ENCODE measurements at regions not wholly inside any gene's neighbourhood (a gene's known extent, or its start where the extent isn't known, plus 50 kb on each side); places are given as distances from the start of the nearest gene placed in this dataset.

GRCh38 chr15:25557926-25558325 lies 119.1 kb upstream of the UBE3A start:
- no peak overlapping the region for H3K27ac ChIP-seq
- no peaks in the 10 kb centered on the region for H3K36me3 ChIP-seq (ENCODE audit: insufficient read depth in 1 of 2, low read depth in 1 of 2)
- TF ChIP-seq CTCF (IDR thresholded peaks at IDR 0.05): no peak
- H3K27me3 ChIP-seq (ENCODE audit: insufficient read depth in 3 of 3, low read length in 2 of 3): no peaks in the 10 kb centered on the region
- H3K9me3 ChIP-seq: no peaks in the 10 kb centered on the region
- intact Hi-C loops (cut with DNase I): no loop called here
- H3K4me3 ChIP-seq: no peak overlapping the region
- 75 to 87% (median 82%) methylated on average over 5 of the region's 5 CpGs for WGBS, 3 donors
- ATAC-seq: no peak
- no peak for DNase-seq
- no peaks in the 10 kb centered on the region for H3K4me1 ChIP-seq

DNA sequence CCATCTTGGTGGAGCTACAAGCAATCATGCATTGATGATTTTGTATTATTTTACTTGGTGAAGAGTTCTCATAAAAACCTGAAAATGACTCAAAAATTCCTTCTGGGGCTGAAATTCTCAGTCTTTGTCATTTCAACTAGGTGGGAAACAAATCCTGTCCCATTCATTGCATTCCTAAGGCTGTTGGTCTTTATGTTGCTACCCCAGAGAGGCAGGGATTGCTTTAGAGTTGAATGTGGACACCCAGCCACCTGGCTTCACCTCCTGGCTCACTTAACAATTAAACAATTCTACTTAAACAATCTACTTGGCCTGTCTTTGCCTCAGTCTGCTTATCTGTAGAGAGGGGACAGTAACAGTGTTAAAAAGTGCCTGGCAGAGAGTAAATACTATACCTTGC lies 117.3 kb upstream of the UBE3A start:
- intact Hi-C loops (cut with DNase I): no loop called here
- Histone ChIP-seq H3K27ac (no peak overlapping the region), H3K4me1 (no peaks in the 10 kb centered on the region), H3K4me3 (no peak overlapping the region), H3K9me3 (no peaks in the 10 kb centered on the region), H3K27me3 (ENCODE audit: insufficient read depth in 3 of 3, low read length in 2 of 3) (no peaks in the 10 kb centered on the region), H3K36me3 (ENCODE audit: insufficient read depth in 1 of 2, low read depth in 1 of 2) (no peaks in the 10 kb centered on the region)
- DNase-seq (no peak), ATAC-seq (no peak)
- no peak for TF ChIP-seq CTCF (IDR thresholded peaks at IDR 0.05)

DNA sequence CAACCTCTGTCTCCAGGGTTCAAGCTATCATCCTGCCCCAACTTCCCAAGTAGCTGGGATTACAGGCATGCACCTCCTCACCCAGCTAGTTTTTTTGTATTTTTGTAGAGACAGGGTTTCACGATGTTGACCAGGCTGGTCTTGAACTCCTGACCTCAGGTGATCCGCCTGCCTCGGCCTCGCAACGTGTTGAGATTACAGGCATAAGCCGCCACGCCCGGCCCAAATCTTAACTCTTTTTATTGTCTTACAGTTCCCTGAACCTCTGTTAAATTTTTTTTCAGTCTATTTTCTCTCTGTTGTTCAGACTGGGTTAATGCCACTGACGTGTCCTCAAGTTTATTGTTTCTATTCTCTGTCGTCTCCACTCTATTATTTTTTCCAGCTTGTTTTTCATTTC lies 115.8 kb upstream of the UBE3A start:
- DNase-seq (no peak), ATAC-seq (no peak)
- Histone ChIP-seq H3K4me1 (no peaks in the 10 kb centered on the region), H3K9me3 (no peaks in the 10 kb centered on the region), H3K4me3 (no peak overlapping the region), H3K27ac (no peak overlapping the region), H3K36me3 (ENCODE audit: insufficient read depth in 1 of 2, low read depth in 1 of 2) (no peaks in the 10 kb centered on the region), H3K27me3 (ENCODE audit: insufficient read depth in 3 of 3, low read length in 2 of 3) (no peaks in the 10 kb centered on the region)
- WGBS, 3 donors: 87 to 90% (median 89%) methylated on average over 10 of the region's 10 CpGs
- no peak for TF ChIP-seq CTCF (IDR thresholded peaks at IDR 0.05)
- intact Hi-C loops (cut with DNase I): no loop called here

DNA sequence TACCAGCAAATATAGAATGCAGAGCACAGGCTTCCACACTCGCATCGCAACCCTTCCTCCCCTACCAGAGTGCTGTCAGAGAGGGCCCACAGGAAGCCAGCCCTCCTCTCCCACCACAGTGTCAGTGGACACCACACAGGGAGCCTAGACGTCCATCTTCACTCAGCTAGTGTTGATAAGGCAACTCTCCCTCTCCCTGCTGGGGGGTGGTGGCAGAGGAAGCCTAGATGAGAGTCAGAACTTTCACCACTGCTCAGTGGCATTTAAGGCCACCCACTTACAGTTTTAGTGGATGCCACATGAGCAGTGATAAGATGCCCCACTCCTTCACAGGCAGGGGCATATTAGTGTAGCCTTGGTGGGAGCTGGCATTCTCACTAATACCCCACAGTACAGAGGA lies 109.8 kb upstream of the UBE3A start:
- TF ChIP-seq CTCF (IDR thresholded peaks at IDR 0.05): no peak
- Histone ChIP-seq H3K4me1 (peaks cover 7% of the 10 kb centered on the region), H3K36me3 (ENCODE audit: insufficient read depth in 1 of 2, low read depth in 1 of 2) (no peaks in the 10 kb centered on the region), H3K9me3 (no peaks in the 10 kb centered on the region), H3K27ac (no peak overlapping the region), H3K27me3 (ENCODE audit: insufficient read depth in 3 of 3, low read length in 2 of 3) (no peaks in the 10 kb centered on the region), H3K4me3 (no peak overlapping the region)
- intact Hi-C loops (cut with DNase I): no loop called here
- WGBS, 3 donors: 81 to 87% (median 85%) methylated on average over 3 of the region's 3 CpGs
- DNase-seq (no peak), ATAC-seq (no peak)

GRCh38 chr15:25545889-25546288 lies 107.1 kb upstream of the UBE3A start:
- H3K27me3 ChIP-seq (ENCODE audit: insufficient read depth in 3 of 3, low read length in 2 of 3): no peaks in the 10 kb centered on the region
- no peaks in the 10 kb centered on the region for H3K36me3 ChIP-seq (ENCODE audit: insufficient read depth in 1 of 2, low read depth in 1 of 2)
- DNase-seq (no peak), ATAC-seq (no peak)
- 80 to 86% (median 83%) methylated on average over 3 of the region's 3 CpGs for WGBS, 3 donors
- intact Hi-C loops (cut with DNase I): no loop called here
- no peak for TF ChIP-seq CTCF (IDR thresholded peaks at IDR 0.05)
- no peak overlapping the region for H3K27ac ChIP-seq
- H3K9me3 ChIP-seq: no peaks in the 10 kb centered on the region
- H3K4me3 ChIP-seq: no peak overlapping the region
- peaks cover 12% of the 10 kb centered on the region for H3K4me1 ChIP-seq

Data from psoas muscle (tissue), 7 donors.